K562 (cell line): ENCODE measurements at regions not wholly inside any gene's neighbourhood (a gene's known extent, or its start where the extent isn't known, plus 50 kb on each side); places are given as distances from the start of the nearest gene placed in this dataset.

Source experiments
- ATAC-seq: fragments of 200-7000 bp; cut with Tn5 transposase; 3 replicates; pipeline ENCODE4 v1.9.1; 2020; ENCODE audit warnings: moderate library complexity
- BruUV-seq: library from RNA; stranded (reverse); fragments of 400-500 nt; replicated peaks from 2 replicates; lab custom pipeline; 2021; lab: Mats Ljungman, UMichigan
- CTCF ChIA-PET: fragments of 300-600 bp; formaldehyde crosslinking; extraction: SDS; loops from one replicate; lab custom pipeline; 2021; ENCODE audit warnings: low intra/inter-chr PET ratio; lab: Yijun Ruan, JAX
- POLR2A ChIA-PET: fragments of 300-600, 350-650 bp; sonication (Branson Sonifier 250); formaldehyde crosslinking; extraction: SDS; loops from one replicate; lab custom pipeline; 2021; ENCODE audit warnings: antibody characterized with exemption, inconsistent platforms; lab: Yijun Ruan, JAX
- DNase-seq, 4 experiments: peaks; one replicate each; pipeline versions ENCODE4 v3.0.0 to v3.0.0-alpha.2; 2011 to 2018; ENCODE audit warnings: low spot score in 3 of 4, mixed read lengths in 3 of 4; ENCODE audit errors: extremely low read depth in 1 of 4
- FAIRE-seq: peaks from 2 replicates; lab custom pipeline; 2011; peaks lifted over from hg19 to GRCh38; lab: Jason Lieb, UNC
- H2AFZ ChIP-seq: 2 replicates; pipeline ENCODE4 v1.6.0; 2011; ENCODE audit warnings: low read depth, low read length, control low read depth, inconsistent platforms
- H3K27ac ChIP-seq: fragments of 200-600 bp; 3 replicates; pipeline ENCODE4 v1.8.0; 2011; ENCODE audit warnings: low read depth, mild to moderate bottlenecking, control low read depth, inconsistent platforms, low read length, moderate library complexity, mixed read lengths; ENCODE audit errors: extremely low read depth
- H3K27me3 ChIP-seq, 2 experiments: fragments of 300-600 bp in 1 of 2; 2 replicates in 1 of 2; 3 replicates in 1 of 2; pipeline versions ENCODE4 v1.6.0 to v1.8.0; 2011; ENCODE audit warnings: inconsistent platforms in 2 of 2, low read length in 2 of 2, mild to moderate bottlenecking in 1 of 2, mixed read lengths in 1 of 2, moderate library complexity in 1 of 2; ENCODE audit not compliant: control insufficient read depth in 2 of 2, insufficient read depth in 2 of 2
- H3K36me3 ChIP-seq: fragments of 300-600 bp; 3 replicates; pipeline ENCODE4 v1.8.0; 2011; ENCODE audit warnings: mild to moderate bottlenecking, low read length, inconsistent platforms; ENCODE audit not compliant: control insufficient read depth, insufficient read depth
- H3K4me1 ChIP-seq, 2 experiments: fragments of 200-600 bp in 1 of 2; replicated peaks in 1 of 2; 2 replicates in 1 of 2; 3 replicates in 1 of 2; pipeline versions ENCODE4 v1.5.1 to v1.8.0; 2011; ENCODE audit warnings: inconsistent platforms in 2 of 2, low read length in 2 of 2, mild to moderate bottlenecking in 1 of 2, mixed read lengths in 1 of 2, moderate library complexity in 1 of 2; ENCODE audit not compliant: control insufficient read depth in 2 of 2, insufficient read depth in 2 of 2
- H3K4me2 ChIP-seq: 2 replicates; pipeline ENCODE4 v1.6.1; 2011; ENCODE audit warnings: low read length, control low read depth, inconsistent platforms, mixed read lengths; ENCODE audit not compliant: insufficient read depth
- H3K4me3 ChIP-seq: fragments of 200-600 bp; sonication (generic), shearing (Covaris generic); 2 replicates; pipeline ENCODE4 v1.5.1; 2016; ENCODE audit warnings: control low read depth, inconsistent platforms
- H3K79me2 ChIP-seq: fragments of 200-600 bp; 3 replicates; pipeline ENCODE4 v1.8.0; 2011; ENCODE audit warnings: low read length, inconsistent platforms; ENCODE audit not compliant: control insufficient read depth, insufficient read depth
- H3K9ac ChIP-seq, 2 experiments: 2 replicates each; pipeline versions ENCODE4 v1.6.0 to v1.6.1; 2011; ENCODE audit warnings: low read depth in 2 of 2, low read length in 2 of 2, control low read depth in 1 of 2, inconsistent platforms in 1 of 2, mild to moderate bottlenecking in 1 of 2, mixed read lengths in 1 of 2; ENCODE audit not compliant: insufficient read depth in 1 of 2
- H3K9me1 ChIP-seq: one replicate; pipeline ENCODE4 v1.6.0; 2011; ENCODE audit warnings: inconsistent platforms, mild to moderate bottlenecking, low read length, moderate library complexity; ENCODE audit not compliant: control insufficient read depth, insufficient read depth
- H3K9me3 ChIP-seq: replicated peaks from 2 replicates; pipeline ENCODE4 v1.5.1; 2011; ENCODE audit warnings: low read depth, low read length, inconsistent platforms; ENCODE audit not compliant: control insufficient read depth, insufficient read depth
- H4K20me1 ChIP-seq: replicated peaks from 2 replicates; pipeline ENCODE4 v1.6.1; 2011; ENCODE audit warnings: low read length, inconsistent platforms, mixed read lengths; ENCODE audit not compliant: control insufficient read depth, insufficient read depth
- BACH1 ChIP-seq: fragments of 200-800 bp; sonication (Bioruptor generic); IDR thresholded peaks from 2 replicates; pipeline ENCODE4 v1.6.1; 2016; ENCODE audit warnings: missing genetic modification characterization, missing compliant biosample characterization
- BRCA1 ChIP-seq, 2 experiments: fragments of 450-650 bp in 1 of 2; sonication (generic) in 1 of 2; formaldehyde crosslinking in 1 of 2; IDR thresholded peaks; 2 replicates each; pipeline versions ENCODE4 v1.5.0 to v1.6.1; 2017 to 2020; ENCODE audit warnings: mild to moderate bottlenecking in 1 of 2, missing genetic modification reagents in 1 of 2
- GATAD2B ChIP-seq: fragments of 450-650 bp; IDR thresholded peaks from 2 replicates; pipeline ENCODE4 v1.6.1; 2017; ENCODE audit warnings: mild to moderate bottlenecking, borderline replicate concordance
- LEF1 ChIP-seq: fragments of 450-650 bp; IDR thresholded peaks from 2 replicates; pipeline ENCODE4 v1.6.1; 2016; ENCODE audit warnings: mild to moderate bottlenecking
- RUNX1 ChIP-seq: sonication (generic); IDR thresholded peaks from 2 replicates; pipeline ENCODE4 v1.6.1; 2016; ENCODE audit warnings: antibody characterized with exemption, low read depth
- ZNF316 ChIP-seq: fragments of 450-650 bp; IDR thresholded peaks from 2 replicates; pipeline ENCODE4 v1.6.1; 2016
- ZNF507 ChIP-seq: conservative IDR thresholded peaks from 2 replicates; pipeline ENCODE4 v1.6.1; 2017; ENCODE audit warnings: missing genetic modification characterization, missing compliant biosample characterization
- ZNF707 ChIP-seq: fragments of 250-450 bp; sonication (Bioruptor Pico); conservative IDR thresholded peaks from 2 replicates; pipeline ENCODE4 v1.8.0; 2022; ENCODE audit warnings: inconsistent platforms, mild to moderate bottlenecking, moderate library complexity
- WGBS: fragments of 100-300 bp; shearing (Covaris generic); methylation state at CpG from one replicate; pipeline ENCODE4 v1.1.6; 2016; ENCODE audit warnings: low coverage, mixed read lengths; ENCODE audit not compliant: insufficient coverage; ENCODE audit errors: missing lambda C conversion rate; 5-methylcytosine and 5-hydroxymethylcytosine counted together
- in situ Hi-C: fragments of 300-500 bp; cut with MboI; formaldehyde crosslinking; loops from 4 replicates; pipeline ENCODE4 v1.15.0; 2018; ENCODE audit warnings: inconsistent platforms, mixed read lengths
- intact Hi-C: fragments of 100-400 bp; cut with micrococcal nuclease; formaldehyde crosslinking; loops from 2 replicates; pipeline ENCODE4 v1.14.2; 2022
- TF ChIP-seq, protein P1 (sequence below): fragments of 150-350 bp; IDR thresholded peaks from 2 replicates; pipeline ENCODE4 v1.6.1; 2014; ENCODE audit warnings: low read depth, mild to moderate bottlenecking, low read length, borderline replicate concordance
- TF ChIP-seq, protein P2 (sequence below): fragments of 450-650 bp; formaldehyde crosslinking; IDR thresholded peaks from 2 replicates; pipeline ENCODE4 v1.4.0; 2022; ENCODE audit warnings: missing genetic modification characterization
- TF ChIP-seq, protein P3 (sequence below): IDR thresholded peaks from 3 replicates; pipeline ENCODE4 v1.6.1; 2011; ENCODE audit warnings: borderline replicate concordance, mild to moderate bottlenecking; ENCODE audit not compliant: insufficient read length, insufficient read depth
- TF ChIP-seq, protein P4 (sequence below): fragments of 250-450 bp; sonication (Bioruptor Pico); IDR thresholded peaks from 2 replicates; pipeline ENCODE4 v1.5.0; 2020; ENCODE audit warnings: mild to moderate bottlenecking, borderline replicate concordance

DNA sequence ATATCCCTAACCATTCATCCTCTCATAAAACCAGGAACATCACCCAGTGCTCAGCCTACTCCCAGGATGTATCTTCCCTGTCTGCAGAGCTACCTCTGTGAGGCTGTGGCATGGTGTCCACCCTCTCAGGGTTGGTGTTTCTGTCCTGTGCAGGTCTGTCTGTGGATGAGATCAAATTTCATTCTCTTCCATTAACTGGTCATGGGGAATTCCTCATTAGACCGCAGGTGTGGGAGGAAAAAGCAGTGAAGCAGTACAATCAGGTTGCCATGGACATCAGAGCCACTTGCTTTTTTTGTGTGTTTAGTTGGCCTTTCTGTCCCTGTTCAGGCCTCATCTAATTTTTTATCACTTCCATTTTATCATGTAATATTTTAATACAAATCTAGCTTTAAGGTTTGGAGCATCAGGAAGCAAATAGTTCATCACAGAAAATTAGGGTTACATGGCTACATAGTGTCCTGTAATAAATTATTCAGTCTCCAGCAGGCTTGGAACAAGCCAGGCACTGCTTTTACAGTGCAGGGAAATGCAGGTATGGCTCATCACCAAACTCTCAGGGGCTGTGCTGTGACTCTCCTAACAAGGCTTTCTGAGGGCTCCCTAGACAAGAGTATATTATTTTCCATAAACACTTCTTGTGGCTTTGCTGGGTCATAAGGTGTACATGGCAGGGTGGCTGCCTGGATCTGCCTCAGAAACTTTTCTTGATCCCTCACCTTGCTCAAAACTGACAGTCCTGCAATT is 594.9 kb upstream of the IGFBP3 start (continued):
- TF ChIP-seq, protein P1, sequence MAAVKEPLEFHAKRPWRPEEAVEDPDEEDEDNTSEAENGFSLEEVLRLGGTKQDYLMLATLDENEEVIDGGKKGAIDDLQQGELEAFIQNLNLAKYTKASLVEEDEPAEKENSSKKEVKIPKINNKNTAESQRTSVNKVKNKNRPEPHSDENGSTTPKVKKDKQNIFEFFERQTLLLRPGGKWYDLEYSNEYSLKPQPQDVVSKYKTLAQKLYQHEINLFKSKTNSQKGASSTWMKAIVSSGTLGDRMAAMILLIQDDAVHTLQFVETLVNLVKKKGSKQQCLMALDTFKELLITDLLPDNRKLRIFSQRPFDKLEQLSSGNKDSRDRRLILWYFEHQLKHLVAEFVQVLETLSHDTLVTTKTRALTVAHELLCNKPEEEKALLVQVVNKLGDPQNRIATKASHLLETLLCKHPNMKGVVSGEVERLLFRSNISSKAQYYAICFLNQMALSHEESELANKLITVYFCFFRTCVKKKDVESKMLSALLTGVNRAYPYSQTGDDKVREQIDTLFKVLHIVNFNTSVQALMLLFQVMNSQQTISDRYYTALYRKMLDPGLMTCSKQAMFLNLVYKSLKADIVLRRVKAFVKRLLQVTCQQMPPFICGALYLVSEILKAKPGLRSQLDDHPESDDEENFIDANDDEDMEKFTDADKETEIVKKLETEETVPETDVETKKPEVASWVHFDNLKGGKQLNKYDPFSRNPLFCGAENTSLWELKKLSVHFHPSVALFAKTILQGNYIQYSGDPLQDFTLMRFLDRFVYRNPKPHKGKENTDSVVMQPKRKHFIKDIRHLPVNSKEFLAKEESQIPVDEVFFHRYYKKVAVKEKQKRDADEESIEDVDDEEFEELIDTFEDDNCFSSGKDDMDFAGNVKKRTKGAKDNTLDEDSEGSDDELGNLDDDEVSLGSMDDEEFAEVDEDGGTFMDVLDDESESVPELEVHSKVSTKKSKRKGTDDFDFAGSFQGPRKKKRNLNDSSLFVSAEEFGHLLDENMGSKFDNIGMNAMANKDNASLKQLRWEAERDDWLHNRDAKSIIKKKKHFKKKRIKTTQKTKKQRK, result no peak
- no peak for TF ChIP-seq GATAD2B
- TF ChIP-seq RUNX1, result no peak
- TF ChIP-seq BRCA1 (IDR thresholded peaks at IDR 0.05), result no peak
- no peak for TF ChIP-seq BRCA1 (CRISPR knock-in tag; IDR thresholded peaks at IDR 0.05)
- TF ChIP-seq, all 486 proteins: peak for 0

DNA sequence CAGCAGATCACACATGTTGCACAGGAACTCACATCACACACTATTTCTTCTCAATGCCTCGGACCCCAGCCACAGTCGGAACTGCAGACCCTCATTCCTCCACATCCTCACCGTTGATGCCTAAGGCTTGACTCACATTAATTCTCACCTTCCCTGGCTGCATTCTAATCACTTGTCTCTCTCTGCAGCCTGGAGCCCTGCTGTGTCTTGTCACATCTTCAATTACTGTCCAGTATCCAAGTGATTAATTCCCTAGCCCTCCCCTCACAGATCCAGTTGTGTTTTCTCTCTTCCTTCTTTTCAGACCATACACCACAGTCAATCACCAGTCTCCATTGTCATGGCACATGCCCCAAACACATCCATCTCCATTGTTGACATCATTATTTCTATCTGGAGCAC is 592.4 kb upstream of the IGFBP3 start:
- CTCF ChIA-PET, result no interaction called here
- WGBS, result 0% methylated on average over 3 of the region's 3 CpGs
- intact Hi-C loops (no loop called here), in situ Hi-C loops (no loop called here)
- DNase-seq, result no peak
- Histone ChIP-seq H3K9ac (no peak overlapping the region), H3K4me3 (no peak overlapping the region), H2AFZ (no peak overlapping the region), H3K36me3 (no peaks in the 10 kb centered on the region), H3K9me1 (no peaks in the 10 kb centered on the region), H3K79me2 (no peaks in the 10 kb centered on the region), H3K4me2 (no peak overlapping the region), H3K4me1 (no peaks in the 10 kb centered on the region), H3K27me3 (no peaks in the 10 kb centered on the region), H3K9me3 (0 out of 2 replicates have a peak, but pooled peaks cover 1% of the 10 kb centered on the region), H3K27ac (no peak overlapping the region), H4K20me1 (no peaks in the 10 kb centered on the region)
- BruUV-seq, result no TSS peak
- POLR2A ChIA-PET, result no interaction called here
- FAIRE-seq, result no peak
- TF ChIP-seq LEF1 (no peak), ZNF707 (CRISPR knock-in tag) (no peak), ZNF507 (tag) (no peak), BACH1 (tag) (no peak), ZNF316 (no peak)
- TF ChIP-seq, protein P2, sequence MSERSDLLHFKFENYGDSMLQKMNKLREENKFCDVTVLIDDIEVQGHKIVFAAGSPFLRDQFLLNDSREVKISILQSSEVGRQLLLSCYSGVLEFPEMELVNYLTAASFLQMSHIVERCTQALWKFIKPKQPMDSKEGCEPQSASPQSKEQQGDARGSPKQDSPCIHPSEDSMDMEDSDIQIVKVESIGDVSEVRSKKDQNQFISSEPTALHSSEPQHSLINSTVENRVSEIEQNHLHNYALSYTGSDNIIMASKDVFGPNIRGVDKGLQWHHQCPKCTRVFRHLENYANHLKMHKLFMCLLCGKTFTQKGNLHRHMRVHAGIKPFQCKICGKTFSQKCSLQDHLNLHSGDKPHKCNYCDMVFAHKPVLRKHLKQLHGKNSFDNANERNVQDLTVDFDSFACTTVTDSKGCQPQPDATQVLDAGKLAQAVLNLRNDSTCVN (CRISPR knock-in tag), result no peak
- TF ChIP-seq, protein P3, sequence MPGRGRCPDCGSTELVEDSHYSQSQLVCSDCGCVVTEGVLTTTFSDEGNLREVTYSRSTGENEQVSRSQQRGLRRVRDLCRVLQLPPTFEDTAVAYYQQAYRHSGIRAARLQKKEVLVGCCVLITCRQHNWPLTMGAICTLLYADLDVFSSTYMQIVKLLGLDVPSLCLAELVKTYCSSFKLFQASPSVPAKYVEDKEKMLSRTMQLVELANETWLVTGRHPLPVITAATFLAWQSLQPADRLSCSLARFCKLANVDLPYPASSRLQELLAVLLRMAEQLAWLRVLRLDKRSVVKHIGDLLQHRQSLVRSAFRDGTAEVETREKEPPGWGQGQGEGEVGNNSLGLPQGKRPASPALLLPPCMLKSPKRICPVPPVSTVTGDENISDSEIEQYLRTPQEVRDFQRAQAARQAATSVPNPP, result no peak
- TF ChIP-seq, protein P4, sequence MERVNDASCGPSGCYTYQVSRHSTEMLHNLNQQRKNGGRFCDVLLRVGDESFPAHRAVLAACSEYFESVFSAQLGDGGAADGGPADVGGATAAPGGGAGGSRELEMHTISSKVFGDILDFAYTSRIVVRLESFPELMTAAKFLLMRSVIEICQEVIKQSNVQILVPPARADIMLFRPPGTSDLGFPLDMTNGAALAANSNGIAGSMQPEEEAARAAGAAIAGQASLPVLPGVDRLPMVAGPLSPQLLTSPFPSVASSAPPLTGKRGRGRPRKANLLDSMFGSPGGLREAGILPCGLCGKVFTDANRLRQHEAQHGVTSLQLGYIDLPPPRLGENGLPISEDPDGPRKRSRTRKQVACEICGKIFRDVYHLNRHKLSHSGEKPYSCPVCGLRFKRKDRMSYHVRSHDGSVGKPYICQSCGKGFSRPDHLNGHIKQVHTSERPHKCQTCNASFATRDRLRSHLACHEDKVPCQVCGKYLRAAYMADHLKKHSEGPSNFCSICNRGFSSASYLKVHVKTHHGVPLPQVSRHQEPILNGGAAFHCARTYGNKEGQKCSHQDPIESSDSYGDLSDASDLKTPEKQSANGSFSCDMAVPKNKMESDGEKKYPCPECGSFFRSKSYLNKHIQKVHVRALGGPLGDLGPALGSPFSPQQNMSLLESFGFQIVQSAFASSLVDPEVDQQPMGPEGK (CRISPR knock-in tag), result no peak
- ATAC-seq, result no peak
